ENCODE measurements at regions not wholly inside any gene's neighbourhood (a gene's known extent, or its start where the extent isn't known, plus 50 kb on each side); places are given as distances from the start of the nearest gene placed in this dataset.
"Not testable (repeated sequence)": the region's sequence is repeated elsewhere in the genome, so short reads cannot be mapped to it uniquely, and the experiment has no call there.

DNA sequence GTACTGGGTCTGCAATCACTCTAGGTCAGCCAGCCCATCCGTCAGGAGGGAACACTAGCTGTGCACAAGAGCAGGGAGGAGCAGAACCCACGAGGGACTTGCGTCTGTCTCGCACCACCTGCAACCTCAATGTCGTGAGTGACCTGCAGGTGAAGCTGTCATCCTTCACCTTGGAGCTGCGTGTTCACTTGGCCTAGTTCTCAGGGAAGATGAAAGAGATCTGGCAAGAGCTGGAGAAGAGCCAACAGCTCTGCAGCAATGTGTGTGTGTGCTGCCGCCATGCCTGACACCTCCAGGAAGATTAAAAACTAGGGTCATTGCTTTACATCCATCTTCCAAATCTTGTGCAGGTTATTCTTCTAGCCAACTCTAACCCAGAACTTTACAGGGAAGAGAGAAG lies 117.6 kb upstream of the MRI1 start:
- no peak for DNase-seq

GRCh38 chr19:13644645-13645044 lies 119.7 kb upstream of the MRI1 start:
- DNase-seq = no peak

GRCh38 chr19:13640611-13641010 lies 123.7 kb upstream of the MRI1 start:
- no peak for DNase-seq

GRCh38 chr19:13639342-13639929 lies 124.9 kb upstream of the MRI1 start:
- DNase-seq = no peak

DNA sequence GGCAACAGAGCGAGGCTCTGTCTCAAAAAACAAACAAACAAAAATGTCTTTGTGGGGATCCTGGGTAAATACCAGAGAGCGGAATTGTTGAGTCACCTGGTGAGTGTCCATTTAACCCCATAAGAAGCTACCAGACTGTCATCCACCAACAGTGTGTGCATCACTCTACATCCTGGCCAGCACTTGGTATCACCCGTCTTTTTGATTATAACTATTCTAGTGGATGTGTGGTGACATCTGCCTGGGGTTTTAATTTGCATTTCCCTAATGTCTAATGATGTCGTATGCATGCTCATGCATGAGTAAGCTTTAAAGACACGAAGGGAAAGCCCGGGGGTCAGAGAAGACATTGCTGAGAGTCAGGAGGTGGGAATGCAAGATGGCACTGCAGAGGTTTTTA lies 126.7 kb upstream of the MRI1 start:
- no peak for DNase-seq

GRCh38 chr19:13634658-13635057 lies 128.4 kb upstream of the CACNA1A start:
- DNase-seq = no peak

GRCh38 chr19:13633522-13633922 lies 127.2 kb upstream of the CACNA1A start:
- no peak for DNase-seq

GRCh38 chr19:13633109-13633508 lies 126.8 kb upstream of the CACNA1A start:
- peak; percentile 84 for DNase-seq

GRCh38 chr19:13632164-13632563 lies 125.9 kb upstream of the CACNA1A start:
- DNase-seq = not testable (repeated sequence)

GRCh38 chr19:13629687-13630357 lies 123.5 kb upstream of the CACNA1A start:
- no peak for DNase-seq

- no peak for DNase-seq
These were observed 121.3 kb upstream of the CACNA1A start for GRCh38 chr19:13627531-13627930.

DNA sequence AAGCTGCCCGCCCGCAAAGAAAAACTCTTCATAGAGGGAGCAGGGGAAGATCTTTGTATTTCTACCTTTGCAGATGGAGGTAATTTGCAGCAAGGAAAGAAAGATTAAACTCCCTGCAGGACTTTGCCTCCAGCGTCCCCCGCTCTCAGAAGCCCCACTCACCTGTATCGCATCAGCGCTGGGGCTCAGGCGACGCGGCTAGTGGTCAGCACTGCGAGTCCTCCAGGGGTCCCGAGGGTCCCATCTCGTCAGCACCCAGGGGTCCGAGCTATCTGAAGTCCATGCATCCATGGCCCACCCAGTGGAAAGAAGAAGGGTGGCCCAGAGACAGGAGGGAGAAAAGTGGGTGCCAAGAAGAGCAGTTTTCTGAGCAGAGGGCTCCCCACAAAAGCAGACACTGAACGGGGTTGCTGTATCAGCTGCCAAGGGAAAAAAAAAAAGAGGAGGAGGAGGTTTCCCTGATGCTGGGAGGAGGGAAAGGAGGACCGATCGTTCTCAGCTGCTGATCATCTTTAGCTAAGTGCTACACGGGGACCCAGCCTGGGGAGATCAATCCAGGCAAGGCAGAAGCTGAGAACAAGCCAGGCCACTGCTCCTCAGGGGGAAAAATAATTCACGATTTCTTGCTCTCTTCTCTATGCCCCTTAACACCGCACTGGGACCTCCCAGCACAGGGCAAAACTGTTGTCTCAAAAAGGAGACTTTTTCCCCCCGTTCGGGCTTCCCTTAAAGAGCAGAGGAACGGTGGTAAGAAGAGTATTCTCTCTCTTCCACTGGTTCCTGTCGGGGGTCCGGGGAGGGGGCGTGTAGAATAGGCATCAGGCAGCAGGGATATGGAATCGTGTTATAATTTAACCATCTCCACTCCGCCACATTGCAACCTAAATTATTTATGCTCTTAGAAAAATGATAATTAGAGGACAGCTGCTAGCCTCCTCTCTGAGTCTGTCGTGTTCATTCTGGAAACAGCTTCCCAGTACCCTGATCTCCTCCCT lies 117.7 kb upstream of the CACNA1A start:
- no peak for DNase-seq

GRCh38 chr19:13622766-13623715 lies 116.8 kb upstream of the CACNA1A start:
- DNase-seq = no peak

- no peak for DNase-seq
These were observed 115.1 kb upstream of the CACNA1A start for GRCh38 chr19:13621413-13621812.

GRCh38 chr19:13619203-13619632 lies 112.9 kb upstream of the CACNA1A start:
- DNase-seq = no peak

GRCh38 chr19:13615890-13616289 lies 109.6 kb upstream of the CACNA1A start:
- DNase-seq = no peak

DNA sequence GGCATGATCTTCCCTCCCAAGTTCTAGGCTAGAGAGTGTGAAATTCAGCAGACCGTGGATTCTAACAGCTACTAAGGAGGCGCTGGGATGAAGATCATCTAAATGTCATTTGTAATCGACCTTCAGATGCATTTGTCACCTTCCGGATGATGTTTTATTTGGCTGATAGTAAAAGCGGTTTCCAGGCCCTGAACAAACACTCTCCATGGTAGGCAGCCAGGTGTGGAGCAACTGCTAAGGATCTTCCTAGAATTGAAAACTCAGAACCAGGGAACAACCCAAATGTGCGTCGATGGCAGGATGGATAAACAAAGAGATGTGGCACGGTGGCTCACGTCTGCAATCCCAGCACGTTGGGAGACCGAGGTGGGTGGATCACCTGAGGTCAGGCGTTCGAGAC lies 107.2 kb upstream of the CACNA1A start:
- DNase-seq = no peak

DNA sequence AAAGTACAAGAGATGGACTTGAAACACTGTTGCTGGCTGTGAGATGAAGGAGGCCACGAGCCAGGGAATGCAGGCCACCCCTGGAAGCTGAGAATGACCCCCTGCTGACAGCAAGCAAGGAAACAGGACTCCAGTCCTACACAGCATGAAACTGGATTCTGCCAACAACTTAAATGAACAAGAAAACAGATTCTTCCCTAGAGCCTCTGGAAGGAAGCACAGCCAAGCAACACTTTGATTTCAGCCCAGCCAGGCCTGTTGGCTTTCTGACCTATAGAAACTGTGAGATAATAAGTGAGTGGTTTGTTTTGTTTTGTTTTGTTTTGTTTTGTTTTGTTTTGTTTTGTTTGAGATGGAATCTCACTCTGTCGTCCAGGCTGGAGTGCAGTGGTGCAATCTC lies 105.3 kb upstream of the CACNA1A start:
- no peak for DNase-seq

DNA sequence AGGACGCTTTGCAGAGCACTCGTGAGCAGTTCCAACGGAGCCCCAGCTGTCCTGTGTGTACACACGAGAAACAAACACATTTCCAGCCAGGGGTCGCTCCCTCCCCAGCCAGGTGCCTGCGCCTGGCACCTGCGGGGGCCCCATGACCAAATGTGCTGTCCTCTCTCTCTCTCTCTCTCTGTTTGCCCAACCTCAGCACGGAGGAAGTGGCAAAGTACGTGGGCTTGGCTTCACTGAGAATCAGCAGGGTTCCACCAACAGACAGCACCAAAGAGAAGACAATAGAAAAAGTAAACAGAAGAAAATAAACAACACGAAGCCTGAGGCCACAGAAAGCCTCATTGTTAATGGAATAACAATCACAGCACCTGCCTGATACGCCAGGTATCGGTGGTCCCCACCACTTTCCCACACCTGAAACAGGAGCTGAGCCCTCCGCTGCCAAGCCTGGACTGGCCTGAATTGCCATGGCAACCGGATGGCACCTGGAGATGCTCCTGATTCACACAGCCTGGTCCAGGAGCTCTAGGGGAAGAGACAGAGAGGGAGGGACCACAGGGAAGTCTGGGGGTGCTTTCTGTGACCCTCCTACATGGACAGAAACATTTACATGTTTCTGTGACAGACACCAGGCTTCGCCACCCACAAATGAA lies 103.9 kb upstream of the CACNA1A start:
- no peak for DNase-seq

- DNase-seq = no peak
These were observed 99.9 kb upstream of the CACNA1A start for GRCh38 chr19:13606156-13606555.

GRCh38 chr19:13604902-13605586 lies 98.8 kb upstream of the CACNA1A start:
- no peak for DNase-seq
